ENCODE measurements at regions not wholly inside any gene's neighbourhood (a gene's known extent, or its start where the extent isn't known, plus 50 kb on each side); places are given as distances from the start of the nearest gene placed in this dataset.
"Not testable (repeated sequence)": the region's sequence is repeated elsewhere in the genome, so short reads cannot be mapped to it uniquely, and the experiment has no call there.

GRCh38 chr7:32747443-32748148 is 144.0 kb downstream of the KBTBD2 start:
- DNase-seq; intact Hi-C loops (cut with micrococcal nuclease); H3K4me3 ChIP-seq; H3K27ac ChIP-seq (replicated peaks); H3K27me3 ChIP-seq (ENCODE audit: low read depth); H3K9me3 ChIP-seq (replicated peaks); H3K36me3 ChIP-seq: not testable (repeated sequence)
- H3K4me1 ChIP-seq = peaks cover 12% of the 10 kb centered on the region

GRCh38 chr7:32741853-32742476 is 149.6 kb downstream of the KBTBD2 start:
- H3K9me3 ChIP-seq (replicated peaks); H3K27me3 ChIP-seq (ENCODE audit: low read depth); H3K36me3 ChIP-seq; H3K4me3 ChIP-seq; H3K27ac ChIP-seq (replicated peaks); intact Hi-C loops (cut with micrococcal nuclease); DNase-seq: not testable (repeated sequence)
- H3K4me1 ChIP-seq = peaks cover 10% of the 10 kb centered on the region

- peaks cover 13% of the 10 kb centered on the region for H3K4me1 ChIP-seq
- H3K4me3 ChIP-seq; DNase-seq; intact Hi-C loops (cut with micrococcal nuclease); H3K9me3 ChIP-seq (replicated peaks); H3K36me3 ChIP-seq; H3K27me3 ChIP-seq (ENCODE audit: low read depth); H3K27ac ChIP-seq (replicated peaks): not testable (repeated sequence)
Observed at GRCh38 chr7:32739749-32740148, 151.8 kb downstream of the KBTBD2 start.

- H3K27ac ChIP-seq (replicated peaks); DNase-seq; intact Hi-C loops (cut with micrococcal nuclease): not testable (repeated sequence)
Observed at GRCh38 chr7:32738390-32738789, 153.2 kb downstream of the KBTBD2 start.

GRCh38 chr7:32732767-32733166 is 158.8 kb downstream of the KBTBD2 start:
- intact Hi-C loops (cut with micrococcal nuclease); DNase-seq; H3K27me3 ChIP-seq (ENCODE audit: low read depth); H3K36me3 ChIP-seq; H3K9me3 ChIP-seq (replicated peaks): not testable (repeated sequence)
- Histone ChIP-seq H3K27ac (replicated peaks) (peak overlapping the region; percentile 68), H3K4me1 (peaks cover 13% of the 10 kb centered on the region), H3K4me3 (peak overlapping the region; percentile 40)

More at GRCh38 chr7:32738390-32738789, 153.2 kb downstream of the KBTBD2 start:
- not testable (repeated sequence) for H3K36me3 ChIP-seq; H3K4me3 ChIP-seq; H3K27me3 ChIP-seq (ENCODE audit: low read depth); H3K9me3 ChIP-seq (replicated peaks)
- peaks cover 13% of the 10 kb centered on the region for H3K4me1 ChIP-seq

GRCh38 chr7:32729335-32729675 is 162.3 kb downstream of the KBTBD2 start:
- H3K27me3 ChIP-seq (ENCODE audit: low read depth); H3K9me3 ChIP-seq (replicated peaks); DNase-seq; intact Hi-C loops (cut with micrococcal nuclease); H3K36me3 ChIP-seq: not testable (repeated sequence)
- peaks cover 17% of the 10 kb centered on the region for H3K4me1 ChIP-seq
- H3K4me3 ChIP-seq = peak overlapping the region; percentile 90
- peak overlapping the region; percentile 98 for H3K27ac ChIP-seq (replicated peaks)

- H3K4me1 ChIP-seq = peaks cover 17% of the 10 kb centered on the region
- H3K36me3 ChIP-seq; H3K27me3 ChIP-seq (ENCODE audit: low read depth); H3K9me3 ChIP-seq (replicated peaks); intact Hi-C loops (cut with micrococcal nuclease): not testable (repeated sequence)
- peak; percentile 75 for DNase-seq
- peak overlapping the region; percentile 98 for H3K27ac ChIP-seq (replicated peaks)
- peak overlapping the region; percentile 90 for H3K4me3 ChIP-seq
Observed at GRCh38 chr7:32728412-32729334, 162.9 kb downstream of the KBTBD2 start.

GRCh38 chr7:32727483-32728411 is 163.8 kb downstream of the KBTBD2 start:
- H3K36me3 ChIP-seq; H3K9me3 ChIP-seq (replicated peaks); H3K27me3 ChIP-seq (ENCODE audit: low read depth); intact Hi-C loops (cut with micrococcal nuclease): not testable (repeated sequence)
- DNase-seq = peak; percentile 50
- Histone ChIP-seq H3K27ac (replicated peaks) (peak overlapping the region; percentile 98), H3K4me3 (peak overlapping the region; percentile 90), H3K4me1 (peaks cover 17% of the 10 kb centered on the region)

- H3K36me3 ChIP-seq = peaks cover 12% of the 10 kb centered on the region
- H3K27ac ChIP-seq (replicated peaks); H3K9me3 ChIP-seq (replicated peaks); DNase-seq; intact Hi-C loops (cut with micrococcal nuclease); H3K4me1 ChIP-seq; H3K4me3 ChIP-seq; H3K27me3 ChIP-seq (ENCODE audit: low read depth): not testable (repeated sequence)
Observed at GRCh38 chr7:32722837-32723236, 168.7 kb downstream of the KBTBD2 start.

Measured in left ventricle myocardium inferior (tissue), 1 donor.